T-helper 1 cell treated with Interleukin-12 subunit alpha and Interleukin-12 subunit beta and Interleukin-4 antibody, amounts not matched to agents 30 μg/mL and 1 μg/mL, for 36 hours (primary cell): ENCODE measurements at regions not wholly inside any gene's neighbourhood (a gene's known extent, or its start where the extent isn't known, plus 50 kb on each side); places are given as distances from the start of the nearest gene placed in this dataset.

Source experiments
- H3K27ac Mint-ChIP-seq: one replicate; pipeline ENCODE4 v1.8.0; 2021; ENCODE audit warnings: mild to moderate bottlenecking, mixed read lengths
- H3K27me3 Mint-ChIP-seq: one replicate; pipeline ENCODE4 v1.8.0; 2021; ENCODE audit warnings: low read depth, mixed read lengths
- H3K36me3 Mint-ChIP-seq: one replicate; pipeline ENCODE4 v1.8.0; 2021; ENCODE audit warnings: low read depth, mixed read lengths
- H3K4me1 Mint-ChIP-seq: one replicate; pipeline ENCODE4 v1.8.0; 2021; ENCODE audit warnings: low read depth, mixed read lengths
- H3K4me3 Mint-ChIP-seq: one replicate; pipeline ENCODE4 v1.8.0; 2021; ENCODE audit warnings: mild to moderate bottlenecking, moderate library complexity, mixed read lengths
- H3K9me3 Mint-ChIP-seq: one replicate; pipeline ENCODE4 v1.8.0; 2021; ENCODE audit warnings: mixed read lengths

GRCh38 chr10:107269626-107270025 lies 105.1 kb upstream of the SORCS1 start:
- no peaks in the 10 kb centered on the region for H3K4me1 Mint-ChIP-seq
- H3K27ac Mint-ChIP-seq, result no peak overlapping the region
- H3K9me3 Mint-ChIP-seq, result peaks cover 5% of the 10 kb centered on the region
- H3K4me3 Mint-ChIP-seq, result no peak overlapping the region
- no peaks in the 10 kb centered on the region for H3K27me3 Mint-ChIP-seq
- no peaks in the 10 kb centered on the region for H3K36me3 Mint-ChIP-seq

- Mint-ChIP-seq H3K27ac (no peak overlapping the region), H3K27me3 (no peaks in the 10 kb centered on the region), H3K4me1 (no peaks in the 10 kb centered on the region), H3K4me3 (no peak overlapping the region), H3K36me3 (no peaks in the 10 kb centered on the region), H3K9me3 (peaks cover 6% of the 10 kb centered on the region)
Observed at GRCh38 chr10:107264742-107265141, 100.2 kb upstream of the SORCS1 start.

- Mint-ChIP-seq H3K4me3 (no peak overlapping the region), H3K9me3 (no peaks in the 10 kb centered on the region), H3K36me3 (no peaks in the 10 kb centered on the region), H3K27me3 (no peaks in the 10 kb centered on the region), H3K4me1 (no peaks in the 10 kb centered on the region), H3K27ac (no peak overlapping the region)
Observed at GRCh38 chr10:107244122-107244521, 79.6 kb upstream of the SORCS1 start.

- no peak overlapping the region for H3K27ac Mint-ChIP-seq
Observed at GRCh38 chr10:107238275-107238674, 73.8 kb upstream of the SORCS1 start.

GRCh38 chr10:107232013-107232412 lies 67.5 kb upstream of the SORCS1 start:
- no peaks in the 10 kb centered on the region for H3K4me1 Mint-ChIP-seq
- peaks cover 28% of the 10 kb centered on the region for H3K9me3 Mint-ChIP-seq
- no peak overlapping the region for H3K4me3 Mint-ChIP-seq
- H3K27ac Mint-ChIP-seq, result no peak overlapping the region
- H3K36me3 Mint-ChIP-seq, result no peaks in the 10 kb centered on the region
- no peaks in the 10 kb centered on the region for H3K27me3 Mint-ChIP-seq

More at GRCh38 chr10:107238275-107238674, 73.8 kb upstream of the SORCS1 start:
- H3K9me3 Mint-ChIP-seq, result peaks cover 8% of the 10 kb centered on the region
- H3K4me3 Mint-ChIP-seq, result no peak overlapping the region
- H3K27me3 Mint-ChIP-seq, result no peaks in the 10 kb centered on the region
- H3K4me1 Mint-ChIP-seq, result no peaks in the 10 kb centered on the region
- H3K36me3 Mint-ChIP-seq, result no peaks in the 10 kb centered on the region

- Mint-ChIP-seq H3K27me3 (no peaks in the 10 kb centered on the region), H3K4me3 (no peak overlapping the region), H3K27ac (no peak overlapping the region), H3K9me3 (peaks cover 28% of the 10 kb centered on the region), H3K36me3 (no peaks in the 10 kb centered on the region), H3K4me1 (no peaks in the 10 kb centered on the region)
Observed at GRCh38 chr10:107230887-107231286, 66.4 kb upstream of the SORCS1 start.

GRCh38 chr10:107215681-107216080 lies 51.2 kb upstream of the SORCS1 start:
- Mint-ChIP-seq H3K27me3 (no peaks in the 10 kb centered on the region), H3K9me3 (peaks cover 24% of the 10 kb centered on the region), H3K4me1 (no peaks in the 10 kb centered on the region), H3K36me3 (no peaks in the 10 kb centered on the region), H3K4me3 (no peak overlapping the region), H3K27ac (no peak overlapping the region)
